ENCODE measurements at regions not wholly inside any gene's neighbourhood (a gene's known extent, or its start where the extent isn't known, plus 50 kb on each side); places are given as distances from the start of the nearest gene placed in this dataset.

- H4K8ac ChIP-seq (ENCODE audit: low read length), result no peak overlapping the region
- 75% methylated on average over 4 of the region's 4 CpGs for WGBS
- no peaks in the 10 kb centered on the region for H3K79me1 ChIP-seq (replicated peaks; ENCODE audit: low read length, poor library complexity, severe bottlenecking)
- H2AFZ ChIP-seq (ENCODE audit: low read depth, low read length), result no peak overlapping the region
- no peak for DNase-seq
- H3K9ac ChIP-seq (ENCODE audit: low read length), result no peak overlapping the region
- no peak overlapping the region for H3K4ac ChIP-seq (ENCODE audit: low read depth in 1 of 2, low read length in 2 of 2)
- H3K27me3 ChIP-seq (ENCODE audit: control insufficient read depth in 1 of 2, insufficient read depth in 1 of 2, low read length in 2 of 2), result no peaks in the 10 kb centered on the region
- no peak overlapping the region for H4K91ac ChIP-seq (ENCODE audit: low read length)
- H3K14ac ChIP-seq (ENCODE audit: low read length in 2 of 2), result no peak overlapping the region
- peaks cover 22% of the 10 kb centered on the region for H3K9me3 ChIP-seq (ENCODE audit: control insufficient read depth, low read length)
- H3K36me3 ChIP-seq (ENCODE audit: control insufficient read depth in 1 of 2, insufficient read depth in 2 of 2, low read depth in 1 of 2, low read length in 2 of 2), result no peaks in the 10 kb centered on the region
- H2BK15ac ChIP-seq (ENCODE audit: low read depth, poor library complexity, severe bottlenecking), result no peak overlapping the region
- H2BK5ac ChIP-seq (ENCODE audit: low read depth, low read length, poor library complexity, severe bottlenecking), result no peak overlapping the region
- no peak overlapping the region for H3K27ac ChIP-seq (ENCODE audit: low read length, poor library complexity, severe bottlenecking)
- no peak overlapping the region for H2BK12ac ChIP-seq (ENCODE audit: low read length in 2 of 2)
- no peak overlapping the region for H3K18ac ChIP-seq (ENCODE audit: low read depth in 1 of 2, low read length in 2 of 2)
- no peak overlapping the region for H3K4me3 ChIP-seq (ENCODE audit: insufficient read depth in 1 of 2, low read depth in 1 of 2, low read length in 2 of 2)
- H3K4me1 ChIP-seq (ENCODE audit: control insufficient read depth, insufficient read depth, low read depth, low read length), result no peaks in the 10 kb centered on the region
- H3K23ac ChIP-seq (ENCODE audit: low read length in 2 of 2), result no peak overlapping the region
- no peak overlapping the region for H2AK5ac ChIP-seq (ENCODE audit: low read length, severe bottlenecking)
- H3K4me2 ChIP-seq (ENCODE audit: low read length, poor library complexity, severe bottlenecking), result no peak overlapping the region
- no peak overlapping the region for H2BK120ac ChIP-seq (ENCODE audit: low read depth, low read length)
These were observed 1061.8 kb downstream of the PCDH19 start for GRCh38 chrX:99348256-99348655.

- Histone ChIP-seq H3K4ac (ENCODE audit: low read depth in 1 of 2, low read length in 2 of 2) (no peak overlapping the region), H4K8ac (ENCODE audit: low read length) (no peak overlapping the region), H4K91ac (ENCODE audit: low read length) (no peak overlapping the region), H3K27me3 (ENCODE audit: control insufficient read depth in 1 of 2, insufficient read depth in 1 of 2, low read length in 2 of 2) (no peaks in the 10 kb centered on the region), H2BK15ac (ENCODE audit: low read depth, poor library complexity, severe bottlenecking) (no peak overlapping the region), H3K36me3 (ENCODE audit: control insufficient read depth in 1 of 2, insufficient read depth in 2 of 2, low read depth in 1 of 2, low read length in 2 of 2) (no peaks in the 10 kb centered on the region), H2AFZ (ENCODE audit: low read depth, low read length) (no peak overlapping the region), H3K9me3 (ENCODE audit: control insufficient read depth, low read length) (no peaks in the 10 kb centered on the region), H2BK5ac (ENCODE audit: low read depth, low read length, poor library complexity, severe bottlenecking) (no peak overlapping the region), H3K79me1 (replicated peaks; ENCODE audit: low read length, poor library complexity, severe bottlenecking) (no peaks in the 10 kb centered on the region), H3K18ac (ENCODE audit: low read depth in 1 of 2, low read length in 2 of 2) (no peak overlapping the region), H3K27ac (ENCODE audit: low read length, poor library complexity, severe bottlenecking) (no peak overlapping the region), H3K4me2 (ENCODE audit: low read length, poor library complexity, severe bottlenecking) (no peak overlapping the region), H3K14ac (ENCODE audit: low read length in 2 of 2) (no peak overlapping the region), H3K23ac (ENCODE audit: low read length in 2 of 2) (no peak overlapping the region), H3K4me1 (ENCODE audit: control insufficient read depth, insufficient read depth, low read depth, low read length) (no peaks in the 10 kb centered on the region), H3K9ac (ENCODE audit: low read length) (no peak overlapping the region), H2AK5ac (ENCODE audit: low read length, severe bottlenecking) (no peak overlapping the region), H2BK12ac (ENCODE audit: low read length in 2 of 2) (no peak overlapping the region), H3K4me3 (ENCODE audit: insufficient read depth in 1 of 2, low read depth in 1 of 2, low read length in 2 of 2) (no peak overlapping the region), H2BK120ac (ENCODE audit: low read depth, low read length) (no peak overlapping the region)
- no peak for DNase-seq
These were observed 1101.8 kb downstream of the PCDH19 start for GRCh38 chrX:99308302-99308701.

GRCh38 chrX:99305573-99305972, 1104.5 kb downstream of the PCDH19 start:
- Histone ChIP-seq H3K79me1 (replicated peaks; ENCODE audit: low read length, poor library complexity, severe bottlenecking) (no peaks in the 10 kb centered on the region), H3K14ac (ENCODE audit: low read length in 2 of 2) (no peak overlapping the region), H3K23ac (ENCODE audit: low read length in 2 of 2) (no peak overlapping the region), H2BK120ac (ENCODE audit: low read depth, low read length) (no peak overlapping the region), H3K4ac (ENCODE audit: low read depth in 1 of 2, low read length in 2 of 2) (no peak overlapping the region), H3K27ac (ENCODE audit: low read length, poor library complexity, severe bottlenecking) (no peak overlapping the region), H3K18ac (ENCODE audit: low read depth in 1 of 2, low read length in 2 of 2) (no peak overlapping the region), H3K4me2 (ENCODE audit: low read length, poor library complexity, severe bottlenecking) (no peak overlapping the region), H2BK5ac (ENCODE audit: low read depth, low read length, poor library complexity, severe bottlenecking) (no peak overlapping the region), H3K4me3 (ENCODE audit: insufficient read depth in 1 of 2, low read depth in 1 of 2, low read length in 2 of 2) (no peak overlapping the region), H3K9me3 (ENCODE audit: control insufficient read depth, low read length) (no peaks in the 10 kb centered on the region), H2AFZ (ENCODE audit: low read depth, low read length) (no peak overlapping the region), H2BK15ac (ENCODE audit: low read depth, poor library complexity, severe bottlenecking) (no peak overlapping the region), H3K4me1 (ENCODE audit: control insufficient read depth, insufficient read depth, low read depth, low read length) (no peaks in the 10 kb centered on the region), H2AK5ac (ENCODE audit: low read length, severe bottlenecking) (no peak overlapping the region), H2BK12ac (ENCODE audit: low read length in 2 of 2) (no peak overlapping the region), H4K8ac (ENCODE audit: low read length) (no peak overlapping the region), H4K91ac (ENCODE audit: low read length) (no peak overlapping the region), H3K36me3 (ENCODE audit: control insufficient read depth in 1 of 2, insufficient read depth in 2 of 2, low read depth in 1 of 2, low read length in 2 of 2) (no peaks in the 10 kb centered on the region), H3K9ac (ENCODE audit: low read length) (no peak overlapping the region), H3K27me3 (ENCODE audit: control insufficient read depth in 1 of 2, insufficient read depth in 1 of 2, low read length in 2 of 2) (no peaks in the 10 kb centered on the region)
- DNase-seq, result no peak
- WGBS, result no CpG with 5 or more reads among the region's 3 CpGs

GRCh38 chrX:99301990-99302389, 1108.1 kb downstream of the PCDH19 start:
- Histone ChIP-seq H2BK15ac (ENCODE audit: low read depth, poor library complexity, severe bottlenecking) (no peak overlapping the region), H3K9me3 (ENCODE audit: control insufficient read depth, low read length) (no peaks in the 10 kb centered on the region), H3K14ac (ENCODE audit: low read length in 2 of 2) (no peak overlapping the region), H3K18ac (ENCODE audit: low read depth in 1 of 2, low read length in 2 of 2) (no peak overlapping the region), H2BK5ac (ENCODE audit: low read depth, low read length, poor library complexity, severe bottlenecking) (no peak overlapping the region), H3K4ac (ENCODE audit: low read depth in 1 of 2, low read length in 2 of 2) (no peak overlapping the region), H3K79me1 (replicated peaks; ENCODE audit: low read length, poor library complexity, severe bottlenecking) (no peaks in the 10 kb centered on the region), H4K8ac (ENCODE audit: low read length) (no peak overlapping the region), H3K4me1 (ENCODE audit: control insufficient read depth, insufficient read depth, low read depth, low read length) (no peaks in the 10 kb centered on the region), H2BK120ac (ENCODE audit: low read depth, low read length) (no peak overlapping the region), H3K4me2 (ENCODE audit: low read length, poor library complexity, severe bottlenecking) (no peak overlapping the region), H2AFZ (ENCODE audit: low read depth, low read length) (no peak overlapping the region), H3K27ac (ENCODE audit: low read length, poor library complexity, severe bottlenecking) (no peak overlapping the region), H3K4me3 (ENCODE audit: insufficient read depth in 1 of 2, low read depth in 1 of 2, low read length in 2 of 2) (no peak overlapping the region), H4K91ac (ENCODE audit: low read length) (no peak overlapping the region), H3K27me3 (ENCODE audit: control insufficient read depth in 1 of 2, insufficient read depth in 1 of 2, low read length in 2 of 2) (no peaks in the 10 kb centered on the region), H3K9ac (ENCODE audit: low read length) (no peak overlapping the region), H3K36me3 (ENCODE audit: control insufficient read depth in 1 of 2, insufficient read depth in 2 of 2, low read depth in 1 of 2, low read length in 2 of 2) (no peaks in the 10 kb centered on the region), H3K23ac (ENCODE audit: low read length in 2 of 2) (no peak overlapping the region), H2BK12ac (ENCODE audit: low read length in 2 of 2) (no peak overlapping the region), H2AK5ac (ENCODE audit: low read length, severe bottlenecking) (no peak overlapping the region)
- no peak for DNase-seq
- no CpG with 5 or more reads among the region's 2 CpGs for WGBS
